Erythroblast (primary cell): ENCODE measurements at regions not wholly inside any gene's neighbourhood (a gene's known extent, or its start where the extent isn't known, plus 50 kb on each side); places are given as distances from the start of the nearest gene placed in this dataset.
"Not testable (repeated sequence)": the region's sequence is repeated elsewhere in the genome, so short reads cannot be mapped to it uniquely, and the experiment has no call there.

ENCODE experiments used
- DNase-seq, 2 experiments: peaks; one replicate each; lab custom pipeline; 2025; lab: John Stamatoyannopoulos, UW
- GATA1 ChIP-seq: IDR thresholded peaks from 2 replicates; pipeline ENCODE4 v1.6.1; 2011; ENCODE audit warnings: low read depth, mild to moderate bottlenecking, control low read depth, low read length, moderate library complexity
- POLR2A ChIP-seq: IDR thresholded peaks from 2 replicates; pipeline ENCODE4 v1.6.1; 2011; ENCODE audit warnings: mild to moderate bottlenecking, low read length

DNA sequence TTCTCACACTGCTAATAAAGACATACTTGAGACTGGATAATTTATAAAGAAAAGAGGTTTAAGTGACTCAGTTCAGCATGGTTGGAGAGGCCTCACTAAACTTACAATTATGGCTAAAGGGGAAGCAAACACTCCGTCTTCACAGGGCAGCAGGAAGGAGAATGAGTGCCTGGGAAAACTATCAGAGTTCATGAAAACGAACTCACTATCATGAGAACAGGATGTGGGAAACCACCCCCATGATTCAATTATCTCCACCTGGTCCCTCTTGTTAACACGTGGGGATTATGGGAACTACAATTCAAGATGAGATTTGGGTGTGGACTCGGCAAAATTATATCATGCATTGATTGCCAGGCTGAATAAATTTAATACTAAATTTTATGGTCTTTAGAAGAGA is 592.7 kb downstream of the GRXCR1 start:
- TF ChIP-seq POLR2A, result no peak
- TF ChIP-seq GATA1, result no peak
- DNase-seq, result no peak

- DNase-seq, result no peak
- TF ChIP-seq GATA1 (no peak), POLR2A (no peak)
Observed at GRCh38 chr4:43496188-43496587, 603.7 kb downstream of the GRXCR1 start.

GRCh38 chr4:43496602-43497001 is 604.1 kb downstream of the GRXCR1 start:
- no peak for DNase-seq
- TF ChIP-seq POLR2A (no peak), GATA1 (no peak)

DNA sequence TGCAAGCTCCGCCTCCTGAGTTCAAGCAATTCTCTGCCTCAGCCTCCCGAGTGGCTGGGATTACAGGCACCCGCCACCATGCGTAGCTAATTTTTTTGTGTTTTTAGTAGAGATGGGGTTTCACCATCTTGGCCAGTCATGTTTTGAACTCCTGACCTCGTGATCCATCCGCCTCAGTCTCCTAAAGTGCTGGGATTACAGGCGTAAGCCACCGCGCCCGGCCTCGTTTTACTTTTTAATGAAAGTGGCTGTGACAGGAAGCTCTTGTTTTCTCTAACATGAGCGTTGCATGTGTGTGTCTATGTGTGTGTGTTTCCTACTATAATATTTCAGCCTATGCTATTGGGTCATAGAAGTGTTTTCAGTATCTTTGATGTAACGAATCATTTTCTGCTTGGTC is 613.3 kb downstream of the GRXCR1 start:
- DNase-seq, result not testable (repeated sequence)

GRCh38 chr4:43512253-43512652 is 619.7 kb downstream of the GRXCR1 start:
- TF ChIP-seq POLR2A, result no peak
- TF ChIP-seq GATA1, result no peak
- no peak for DNase-seq

GRCh38 chr4:43525646-43526045 is 633.1 kb downstream of the GRXCR1 start:
- TF ChIP-seq POLR2A (no peak), GATA1 (no peak)
- DNase-seq, result no peak

GRCh38 chr4:43547561-43547960 is 655.0 kb downstream of the GRXCR1 start:
- DNase-seq, result no peak
- TF ChIP-seq POLR2A (no peak), GATA1 (no peak)

DNA sequence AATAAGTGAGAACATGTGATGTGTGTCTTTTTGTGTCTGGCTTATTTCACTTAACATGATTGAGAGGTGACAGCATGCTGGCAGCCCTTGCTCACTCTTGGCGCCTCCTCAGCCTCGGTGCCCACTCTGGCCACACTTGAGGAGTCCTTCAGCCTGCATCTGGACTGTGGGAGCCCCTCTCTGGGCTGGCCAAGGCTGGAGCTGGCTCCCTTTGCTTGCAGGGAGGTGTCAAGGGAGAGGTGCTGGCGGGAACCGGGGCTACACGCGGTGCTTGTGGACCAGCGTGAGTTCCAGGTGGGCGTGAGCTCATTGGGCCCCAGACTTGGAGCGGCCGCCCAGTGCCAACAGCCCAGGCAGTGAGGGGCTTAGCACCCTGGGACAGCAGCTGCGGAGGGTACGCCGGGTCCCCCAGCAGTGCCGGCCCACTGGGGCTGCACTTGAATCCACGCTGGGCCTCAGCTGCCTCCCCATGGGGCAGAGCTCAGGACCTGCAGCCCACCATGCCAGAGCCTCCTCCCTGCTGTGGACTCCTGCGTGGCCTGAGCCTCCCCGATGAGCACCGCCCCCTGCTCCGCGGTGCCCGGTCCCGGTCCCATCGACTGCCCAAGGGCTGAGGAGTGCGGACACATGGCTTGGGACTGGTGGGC is 658.6 kb downstream of the GRXCR1 start:
- no peak for DNase-seq
- TF ChIP-seq GATA1 (no peak), POLR2A (no peak)

GRCh38 chr4:43556262-43556661 is 663.7 kb downstream of the GRXCR1 start:
- TF ChIP-seq GATA1, result no peak
- DNase-seq, result no peak

DNA sequence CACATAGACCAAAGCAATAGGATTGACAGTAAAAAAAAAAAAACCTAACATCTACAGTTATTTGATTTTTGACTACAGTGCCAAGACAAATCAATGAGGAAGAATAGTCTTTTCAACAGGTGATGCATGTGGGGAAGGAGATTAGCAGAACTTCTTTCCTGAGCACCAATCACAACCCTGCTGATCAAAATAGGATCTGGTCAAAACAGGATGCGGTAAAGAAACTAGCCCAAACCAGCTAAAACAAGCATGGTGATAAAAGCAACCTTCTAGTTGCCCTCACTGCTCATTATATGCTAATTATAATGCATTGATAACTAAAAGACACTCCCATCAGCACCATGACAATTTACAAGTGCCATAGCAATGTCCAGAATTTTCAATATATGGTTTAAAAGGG is 667.5 kb downstream of the GRXCR1 start:
- TF ChIP-seq POLR2A, result no peak
- no peak for TF ChIP-seq GATA1
- no peak for DNase-seq

GRCh38 chr4:43564107-43564506 is 671.6 kb downstream of the GRXCR1 start:
- DNase-seq, result no peak
- no peak for TF ChIP-seq GATA1
- no peak for TF ChIP-seq POLR2A

DNA sequence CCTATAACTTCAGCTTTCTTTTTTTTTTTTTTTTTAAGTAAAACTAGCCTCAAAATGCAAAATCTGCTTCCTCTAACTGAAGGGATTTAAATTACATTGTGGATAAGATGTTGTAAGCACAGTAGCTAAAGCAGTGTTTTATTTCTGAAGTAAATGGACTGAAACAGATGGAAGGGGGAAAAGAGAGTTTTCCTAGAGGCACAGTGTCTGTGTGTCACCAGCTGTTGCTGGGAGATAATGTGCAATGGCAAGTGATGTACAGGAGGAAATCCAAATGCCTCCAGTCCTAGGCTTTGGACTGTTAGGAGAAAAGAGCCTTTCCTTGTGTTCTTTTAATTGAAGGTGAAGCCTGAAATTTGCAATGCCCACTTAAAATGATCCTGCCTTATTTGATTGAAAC is 672.1 kb downstream of the GRXCR1 start:
- DNase-seq, result no peak
- TF ChIP-seq POLR2A (no peak), GATA1 (no peak)

DNA sequence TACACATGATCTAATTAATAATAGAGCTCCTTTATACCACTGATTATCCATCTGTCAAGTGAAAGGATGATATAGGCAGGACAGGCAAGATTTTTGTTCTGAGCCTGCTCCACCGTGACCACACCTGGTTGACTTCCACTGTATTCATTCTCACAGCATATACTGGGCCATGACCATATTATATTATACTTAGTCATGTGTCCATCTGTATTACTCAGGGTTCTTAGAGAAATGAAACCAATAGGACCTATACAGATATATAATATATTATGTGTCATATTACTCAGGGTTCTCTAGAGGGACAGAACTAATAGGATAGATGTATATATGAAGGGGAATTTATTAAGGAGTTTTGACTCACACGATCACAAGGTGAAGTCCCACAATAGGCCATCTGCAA is 675.1 kb downstream of the GRXCR1 start:
- no peak for DNase-seq
- TF ChIP-seq POLR2A, result no peak
- no peak for TF ChIP-seq GATA1

DNA sequence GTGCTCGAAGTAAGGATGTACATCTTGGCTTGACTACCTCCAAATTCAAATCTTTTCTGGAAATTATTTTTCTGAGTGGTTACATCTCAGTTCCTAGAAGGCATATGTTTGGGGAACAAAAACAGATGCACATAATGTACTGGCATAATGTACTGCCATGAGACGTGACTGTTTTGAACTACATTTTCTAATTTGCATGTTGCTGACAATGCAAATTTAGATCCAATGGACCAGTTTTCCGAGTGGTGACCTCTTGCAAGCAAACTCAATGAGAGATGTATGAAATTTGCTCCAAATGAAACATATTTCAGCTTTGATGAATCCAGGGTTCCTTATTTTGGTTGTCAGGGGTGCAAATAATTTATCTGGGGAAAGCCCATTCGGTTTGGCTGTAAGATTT is 694.3 kb downstream of the GRXCR1 start:
- TF ChIP-seq POLR2A, result no peak
- TF ChIP-seq GATA1, result no peak
- no peak for DNase-seq

DNA sequence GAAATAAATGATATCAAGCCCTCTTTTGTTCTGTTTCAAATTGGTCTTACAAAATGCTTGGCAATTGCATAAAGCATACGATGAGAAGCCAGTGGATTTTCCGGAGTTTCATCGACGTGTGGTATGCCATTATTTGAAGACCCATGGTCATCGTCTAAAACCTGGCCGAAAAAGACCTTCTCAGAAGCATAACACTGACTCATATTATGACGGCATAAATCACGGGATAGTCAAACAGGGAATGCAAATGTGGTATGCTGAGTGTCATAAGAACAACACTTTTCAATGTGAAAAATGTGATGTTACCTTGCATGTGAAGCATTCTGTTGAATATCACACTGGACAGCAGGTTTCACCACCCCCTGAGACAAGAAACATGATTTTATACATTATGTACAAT is 695.2 kb downstream of the GRXCR1 start:
- DNase-seq, result no peak
- TF ChIP-seq POLR2A, result no peak
- TF ChIP-seq GATA1, result no peak
